ENCODE measurements at regions not wholly inside any gene's neighbourhood (a gene's known extent, or its start where the extent isn't known, plus 50 kb on each side); places are given as distances from the start of the nearest gene placed in this dataset.

GRCh38 chr12:127582074-127582473 lies 684.9 kb upstream of the TMEM132C start:
- Mint-ChIP-seq H3K9me3 (peaks cover 4 to 7% of the 10 kb centered on the region in 2 experiments; a peak in 3 of 5 replicates), H3K27me3 (ENCODE audit: low read depth) (peaks cover 1% of the 10 kb centered on the region), H3K4me1 (no peaks in the 10 kb centered on the region), H3K27ac (no peak overlapping the region; a peak in 1 of 7 replicates), H3K36me3 (ENCODE audit: insufficient read depth in 1 of 3, low read depth in 3 of 3) (peaks cover 1 to 9% (median 5%) of the 10 kb centered on the region in 3 experiments; a peak in 3 of 7 replicates), H3K4me3 (no peak overlapping the region)
- no peak overlapping the region for H3T11ph ChIP-seq (ENCODE audit: low read length)
- no peaks in the 10 kb centered on the region for H3K79me2 ChIP-seq (ENCODE audit: insufficient read depth, low read length)
- H4K5ac ChIP-seq (ENCODE audit: insufficient read length, low read depth, low read length) = no peak overlapping the region
- H2AFZ ChIP-seq (ENCODE audit: low read length) = no peak overlapping the region
- no peaks in the 10 kb centered on the region for H3K23me2 ChIP-seq (ENCODE audit: insufficient read length, low read depth, low read length, poor library complexity, severe bottlenecking)
- H3K23ac ChIP-seq (ENCODE audit: insufficient read length, low read depth, low read length) = no peak overlapping the region
- no peak overlapping the region for H2BK5ac ChIP-seq (ENCODE audit: insufficient read length, low read length)
- no peak overlapping the region for H2BK15ac ChIP-seq (ENCODE audit: low read depth, low read length)
- no peaks in the 10 kb centered on the region for H3K9me3 ChIP-seq (ENCODE audit: control insufficient read depth, low read depth, low read length)
- no peak overlapping the region for H2BK12ac ChIP-seq (ENCODE audit: insufficient read length, low read depth, low read length)
- no peak overlapping the region for H3K56ac ChIP-seq (ENCODE audit: insufficient read length, low read depth, low read length)
- H2AK5ac ChIP-seq (ENCODE audit: insufficient read length, low read length) = no peak overlapping the region
- no peak overlapping the region for H3K18ac ChIP-seq (ENCODE audit: insufficient read length, low read depth, low read length)
- no peaks in the 10 kb centered on the region for H3K79me1 ChIP-seq (ENCODE audit: insufficient read depth, low read depth, low read length, poor library complexity, severe bottlenecking)
- TF ChIP-seq, protein P1, sequence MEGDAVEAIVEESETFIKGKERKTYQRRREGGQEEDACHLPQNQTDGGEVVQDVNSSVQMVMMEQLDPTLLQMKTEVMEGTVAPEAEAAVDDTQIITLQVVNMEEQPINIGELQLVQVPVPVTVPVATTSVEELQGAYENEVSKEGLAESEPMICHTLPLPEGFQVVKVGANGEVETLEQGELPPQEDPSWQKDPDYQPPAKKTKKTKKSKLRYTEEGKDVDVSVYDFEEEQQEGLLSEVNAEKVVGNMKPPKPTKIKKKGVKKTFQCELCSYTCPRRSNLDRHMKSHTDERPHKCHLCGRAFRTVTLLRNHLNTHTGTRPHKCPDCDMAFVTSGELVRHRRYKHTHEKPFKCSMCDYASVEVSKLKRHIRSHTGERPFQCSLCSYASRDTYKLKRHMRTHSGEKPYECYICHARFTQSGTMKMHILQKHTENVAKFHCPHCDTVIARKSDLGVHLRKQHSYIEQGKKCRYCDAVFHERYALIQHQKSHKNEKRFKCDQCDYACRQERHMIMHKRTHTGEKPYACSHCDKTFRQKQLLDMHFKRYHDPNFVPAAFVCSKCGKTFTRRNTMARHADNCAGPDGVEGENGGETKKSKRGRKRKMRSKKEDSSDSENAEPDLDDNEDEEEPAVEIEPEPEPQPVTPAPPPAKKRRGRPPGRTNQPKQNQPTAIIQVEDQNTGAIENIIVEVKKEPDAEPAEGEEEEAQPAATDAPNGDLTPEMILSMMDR (conservative IDR thresholded peaks at IDR 0.05) = no peak
- H3K9ac ChIP-seq (ENCODE audit: extremely low read depth, insufficient read length, low read length) = no peak overlapping the region
- no peak overlapping the region for H4K91ac ChIP-seq (ENCODE audit: insufficient read length, low read depth, low read length)
- no peak overlapping the region for H2BK20ac ChIP-seq (ENCODE audit: low read depth, low read length, poor library complexity, severe bottlenecking)
- H4K8ac ChIP-seq (replicated peaks; ENCODE audit: insufficient read length, low read depth, low read length) = no peak overlapping the region
- H3K27me3 ChIP-seq (ENCODE audit: insufficient read depth, low read length) = no peaks in the 10 kb centered on the region
- H3K14ac ChIP-seq (ENCODE audit: insufficient read depth, low read length) = no peak overlapping the region
- no peak for DNase-seq
- no peaks in the 10 kb centered on the region for H4K20me1 ChIP-seq (ENCODE audit: control insufficient read depth, insufficient read depth, insufficient read length)
- H3K4ac ChIP-seq (ENCODE audit: low read depth, low read length) = no peak overlapping the region
- H3K4me2 ChIP-seq (ENCODE audit: insufficient read depth, insufficient read length, low read length) = no peak overlapping the region
- no peak overlapping the region for H2BK120ac ChIP-seq (ENCODE audit: low read depth, low read length, poor library complexity, severe bottlenecking)
- H3K27ac ChIP-seq (ENCODE audit: insufficient read length, low read depth, low read length) = no peak overlapping the region
- no peaks in the 10 kb centered on the region for H3K4me1 ChIP-seq (ENCODE audit: insufficient read depth, low read length)
- no CpG with 5 or more reads among the region's 6 CpGs for WGBS (ENCODE audit: extremely low coverage, insufficient read length, low lambda C conversion rate)

Data from H9 (cell line).